ENCODE measurements at regions not wholly inside any gene's neighbourhood (a gene's known extent, or its start where the extent isn't known, plus 50 kb on each side); places are given as distances from the start of the nearest gene placed in this dataset.

- no peak for TF ChIP-seq EGR1 (IDR thresholded peaks at IDR 0.05; ENCODE audit: low read depth in 2 of 2)
- TF ChIP-seq FOXA1 (IDR thresholded peaks at IDR 0.05), result no peak
- no peak for TF ChIP-seq TAF1 (conservative IDR thresholded peaks at IDR 0.05)
These were observed 100.0 kb upstream of the ACTBL2 start for GRCh38 chr5:57582578-57583070.

Data from liver (tissue), 2 donors.